K562 (cell line): ENCODE measurements at regions not wholly inside any gene's neighbourhood (a gene's known extent, or its start where the extent isn't known, plus 50 kb on each side); places are given as distances from the start of the nearest gene placed in this dataset.

Source experiments
- ATAC-seq: fragments of 200-7000 bp; cut with Tn5 transposase; 3 replicates; pipeline ENCODE4 v1.9.1; 2020; ENCODE audit warnings: moderate library complexity
- BruUV-seq: library from RNA; stranded (reverse); fragments of 400-500 nt; replicated peaks from 2 replicates; lab custom pipeline; 2021; lab: Mats Ljungman, UMichigan
- CTCF ChIA-PET: fragments of 300-600 bp; formaldehyde crosslinking; extraction: SDS; loops from one replicate; lab custom pipeline; 2021; ENCODE audit warnings: low intra/inter-chr PET ratio; lab: Yijun Ruan, JAX
- POLR2A ChIA-PET: fragments of 300-600, 350-650 bp; sonication (Branson Sonifier 250); formaldehyde crosslinking; extraction: SDS; loops from one replicate; lab custom pipeline; 2021; ENCODE audit warnings: antibody characterized with exemption, inconsistent platforms; lab: Yijun Ruan, JAX
- DNase-seq, 4 experiments: peaks; one replicate each; pipeline versions ENCODE4 v3.0.0 to v3.0.0-alpha.2; 2011 to 2018; ENCODE audit warnings: low spot score in 3 of 4, mixed read lengths in 3 of 4; ENCODE audit errors: extremely low read depth in 1 of 4
- FAIRE-seq: peaks from 2 replicates; lab custom pipeline; 2011; peaks lifted over from hg19 to GRCh38; lab: Jason Lieb, UNC
- H2AFZ ChIP-seq: 2 replicates; pipeline ENCODE4 v1.6.0; 2011; ENCODE audit warnings: low read depth, low read length, control low read depth, inconsistent platforms
- H3K27ac ChIP-seq: fragments of 200-600 bp; 3 replicates; pipeline ENCODE4 v1.8.0; 2011; ENCODE audit warnings: low read depth, mild to moderate bottlenecking, control low read depth, inconsistent platforms, low read length, moderate library complexity, mixed read lengths; ENCODE audit errors: extremely low read depth
- H3K27me3 ChIP-seq, 2 experiments: fragments of 300-600 bp in 1 of 2; 2 replicates in 1 of 2; 3 replicates in 1 of 2; pipeline versions ENCODE4 v1.6.0 to v1.8.0; 2011; ENCODE audit warnings: inconsistent platforms in 2 of 2, low read length in 2 of 2, mild to moderate bottlenecking in 1 of 2, mixed read lengths in 1 of 2, moderate library complexity in 1 of 2; ENCODE audit not compliant: control insufficient read depth in 2 of 2, insufficient read depth in 2 of 2
- H3K36me3 ChIP-seq: fragments of 300-600 bp; 3 replicates; pipeline ENCODE4 v1.8.0; 2011; ENCODE audit warnings: mild to moderate bottlenecking, low read length, inconsistent platforms; ENCODE audit not compliant: control insufficient read depth, insufficient read depth
- H3K4me1 ChIP-seq, 2 experiments: fragments of 200-600 bp in 1 of 2; replicated peaks in 1 of 2; 2 replicates in 1 of 2; 3 replicates in 1 of 2; pipeline versions ENCODE4 v1.5.1 to v1.8.0; 2011; ENCODE audit warnings: inconsistent platforms in 2 of 2, low read length in 2 of 2, mild to moderate bottlenecking in 1 of 2, mixed read lengths in 1 of 2, moderate library complexity in 1 of 2; ENCODE audit not compliant: control insufficient read depth in 2 of 2, insufficient read depth in 2 of 2
- H3K4me2 ChIP-seq: 2 replicates; pipeline ENCODE4 v1.6.1; 2011; ENCODE audit warnings: low read length, control low read depth, inconsistent platforms, mixed read lengths; ENCODE audit not compliant: insufficient read depth
- H3K4me3 ChIP-seq: fragments of 200-600 bp; sonication (generic), shearing (Covaris generic); 2 replicates; pipeline ENCODE4 v1.5.1; 2016; ENCODE audit warnings: control low read depth, inconsistent platforms
- H3K79me2 ChIP-seq: fragments of 200-600 bp; 3 replicates; pipeline ENCODE4 v1.8.0; 2011; ENCODE audit warnings: low read length, inconsistent platforms; ENCODE audit not compliant: control insufficient read depth, insufficient read depth
- H3K9ac ChIP-seq, 2 experiments: 2 replicates each; pipeline versions ENCODE4 v1.6.0 to v1.6.1; 2011; ENCODE audit warnings: low read depth in 2 of 2, low read length in 2 of 2, control low read depth in 1 of 2, inconsistent platforms in 1 of 2, mild to moderate bottlenecking in 1 of 2, mixed read lengths in 1 of 2; ENCODE audit not compliant: insufficient read depth in 1 of 2
- H3K9me1 ChIP-seq: one replicate; pipeline ENCODE4 v1.6.0; 2011; ENCODE audit warnings: inconsistent platforms, mild to moderate bottlenecking, low read length, moderate library complexity; ENCODE audit not compliant: control insufficient read depth, insufficient read depth
- H3K9me3 ChIP-seq: replicated peaks from 2 replicates; pipeline ENCODE4 v1.5.1; 2011; ENCODE audit warnings: low read depth, low read length, inconsistent platforms; ENCODE audit not compliant: control insufficient read depth, insufficient read depth
- H4K20me1 ChIP-seq: replicated peaks from 2 replicates; pipeline ENCODE4 v1.6.1; 2011; ENCODE audit warnings: low read length, inconsistent platforms, mixed read lengths; ENCODE audit not compliant: control insufficient read depth, insufficient read depth
- KLF13 ChIP-seq: fragments of 450-650 bp; IDR thresholded peaks from 2 replicates; pipeline ENCODE4 v1.6.1; 2016; ENCODE audit warnings: missing genetic modification characterization, low read depth, mild to moderate bottlenecking, missing compliant biosample characterization, moderate library complexity, borderline replicate concordance
- MAFK ChIP-seq: IDR thresholded peaks from 2 replicates; pipeline ENCODE4 v1.6.1; 2011; ENCODE audit warnings: low read length, improper control_type of control experiment
- SMAD2 ChIP-seq: fragments of 150-350 bp; IDR thresholded peaks from 2 replicates; pipeline ENCODE4 v1.6.1; 2014; ENCODE audit warnings: low read depth, mild to moderate bottlenecking, low read length
- ZBTB7A ChIP-seq: IDR thresholded peaks from 2 replicates; pipeline ENCODE4 v1.6.1; 2011; ENCODE audit warnings: low read depth, mild to moderate bottlenecking, low read length, moderate library complexity, borderline replicate concordance; ENCODE audit not compliant: control insufficient read depth
- ZNF24 ChIP-seq: fragments of 450-650 bp; IDR thresholded peaks from 2 replicates; pipeline ENCODE4 v1.6.1; 2016
- WGBS: fragments of 100-300 bp; shearing (Covaris generic); methylation state at CpG from one replicate; pipeline ENCODE4 v1.1.6; 2016; ENCODE audit warnings: low coverage, mixed read lengths; ENCODE audit not compliant: insufficient coverage; ENCODE audit errors: missing lambda C conversion rate; 5-methylcytosine and 5-hydroxymethylcytosine counted together
- in situ Hi-C: fragments of 300-500 bp; cut with MboI; formaldehyde crosslinking; loops from 4 replicates; pipeline ENCODE4 v1.15.0; 2018; ENCODE audit warnings: inconsistent platforms, mixed read lengths
- intact Hi-C: fragments of 100-400 bp; cut with micrococcal nuclease; formaldehyde crosslinking; loops from 2 replicates; pipeline ENCODE4 v1.14.2; 2022
- TF ChIP-seq, protein P1 (sequence below): IDR thresholded peaks from 2 replicates; pipeline ENCODE4 v1.6.1; 2011; ENCODE audit not compliant: insufficient read length; ENCODE audit errors: extremely low read depth
- TF ChIP-seq, protein P2 (sequence below): sonication (generic); formaldehyde crosslinking; IDR thresholded peaks from 2 replicates; pipeline ENCODE4 v1.8.0; 2022; ENCODE audit warnings: missing genetic modification reagents, mild to moderate bottlenecking, borderline replicate concordance
- TF ChIP-seq, protein P3 (sequence below), 2 experiments: fragments of 450-650 bp; IDR thresholded peaks; 2 replicates each; pipeline ENCODE4 v1.6.1; 2018; ENCODE audit warnings: mild to moderate bottlenecking in 2 of 2, low read depth in 1 of 2; ENCODE audit not compliant: partially characterized antibody in 2 of 2

DNA sequence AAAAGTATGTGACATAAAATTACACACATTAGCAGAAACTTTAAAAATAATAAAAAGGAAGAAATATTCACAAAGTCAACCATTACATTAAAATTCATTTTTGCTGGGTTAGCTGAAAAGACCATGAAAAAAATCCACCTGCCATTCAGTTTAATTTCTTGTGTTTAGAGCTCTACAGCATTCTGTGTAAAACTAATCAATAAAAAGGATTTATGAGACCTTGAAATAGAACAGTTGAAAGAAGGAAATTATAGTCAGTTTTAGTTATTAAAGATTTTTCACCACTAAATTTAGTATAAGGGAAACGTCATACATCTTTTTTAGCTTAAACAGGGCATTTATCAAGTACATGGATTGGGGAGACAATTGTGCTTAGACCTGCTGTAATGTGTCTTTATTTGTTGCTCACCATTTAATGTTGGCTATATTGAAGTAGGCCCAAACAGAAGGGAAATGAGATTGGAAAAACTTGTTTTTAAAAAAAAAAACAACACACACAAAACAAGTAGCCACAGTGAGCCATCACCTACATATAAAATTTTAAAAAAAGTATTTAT lies 438.7 kb upstream of the POU3F2 start:
- WGBS, result 0% methylated on average over 1 of the region's 1 CpG
- DNase-seq, result no peak
- Histone ChIP-seq H3K4me3 (no peak overlapping the region), H3K27me3 (no peaks in the 10 kb centered on the region), H3K4me1 (no peaks in the 10 kb centered on the region), H3K79me2 (no peaks in the 10 kb centered on the region), H3K9me3 (no peaks in the 10 kb centered on the region), H2AFZ (no peak overlapping the region), H4K20me1 (no peaks in the 10 kb centered on the region), H3K27ac (no peak overlapping the region), H3K4me2 (no peak overlapping the region), H3K9ac (no peak overlapping the region), H3K36me3 (no peaks in the 10 kb centered on the region), H3K9me1 (no peaks in the 10 kb centered on the region)
- ChIA-PET CTCF (no interaction called here), POLR2A (no interaction called here)
- intact Hi-C loops, result no loop called here
- no peak for FAIRE-seq
- no peak for ATAC-seq
- in situ Hi-C loops, result no loop called here
- no TSS peak for BruUV-seq
- TF ChIP-seq ZNF24, result no peak
- TF ChIP-seq ZBTB7A, result no peak
- TF ChIP-seq, protein P1, sequence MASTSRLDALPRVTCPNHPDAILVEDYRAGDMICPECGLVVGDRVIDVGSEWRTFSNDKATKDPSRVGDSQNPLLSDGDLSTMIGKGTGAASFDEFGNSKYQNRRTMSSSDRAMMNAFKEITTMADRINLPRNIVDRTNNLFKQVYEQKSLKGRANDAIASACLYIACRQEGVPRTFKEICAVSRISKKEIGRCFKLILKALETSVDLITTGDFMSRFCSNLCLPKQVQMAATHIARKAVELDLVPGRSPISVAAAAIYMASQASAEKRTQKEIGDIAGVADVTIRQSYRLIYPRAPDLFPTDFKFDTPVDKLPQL, result no peak
- TF ChIP-seq, protein P2, sequence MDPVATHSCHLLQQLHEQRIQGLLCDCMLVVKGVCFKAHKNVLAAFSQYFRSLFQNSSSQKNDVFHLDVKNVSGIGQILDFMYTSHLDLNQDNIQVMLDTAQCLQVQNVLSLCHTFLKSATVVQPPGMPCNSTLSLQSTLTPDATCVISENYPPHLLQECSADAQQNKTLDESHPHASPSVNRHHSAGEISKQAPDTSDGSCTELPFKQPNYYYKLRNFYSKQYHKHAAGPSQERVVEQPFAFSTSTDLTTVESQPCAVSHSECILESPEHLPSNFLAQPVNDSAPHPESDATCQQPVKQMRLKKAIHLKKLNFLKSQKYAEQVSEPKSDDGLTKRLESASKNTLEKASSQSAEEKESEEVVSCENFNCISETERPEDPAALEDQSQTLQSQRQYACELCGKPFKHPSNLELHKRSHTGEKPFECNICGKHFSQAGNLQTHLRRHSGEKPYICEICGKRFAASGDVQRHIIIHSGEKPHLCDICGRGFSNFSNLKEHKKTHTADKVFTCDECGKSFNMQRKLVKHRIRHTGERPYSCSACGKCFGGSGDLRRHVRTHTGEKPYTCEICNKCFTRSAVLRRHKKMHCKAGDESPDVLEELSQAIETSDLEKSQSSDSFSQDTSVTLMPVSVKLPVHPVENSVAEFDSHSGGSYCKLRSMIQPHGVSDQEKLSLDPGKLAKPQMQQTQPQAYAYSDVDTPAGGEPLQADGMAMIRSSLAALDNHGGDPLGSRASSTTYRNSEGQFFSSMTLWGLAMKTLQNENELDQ, result no peak
- TF ChIP-seq, protein P3, sequence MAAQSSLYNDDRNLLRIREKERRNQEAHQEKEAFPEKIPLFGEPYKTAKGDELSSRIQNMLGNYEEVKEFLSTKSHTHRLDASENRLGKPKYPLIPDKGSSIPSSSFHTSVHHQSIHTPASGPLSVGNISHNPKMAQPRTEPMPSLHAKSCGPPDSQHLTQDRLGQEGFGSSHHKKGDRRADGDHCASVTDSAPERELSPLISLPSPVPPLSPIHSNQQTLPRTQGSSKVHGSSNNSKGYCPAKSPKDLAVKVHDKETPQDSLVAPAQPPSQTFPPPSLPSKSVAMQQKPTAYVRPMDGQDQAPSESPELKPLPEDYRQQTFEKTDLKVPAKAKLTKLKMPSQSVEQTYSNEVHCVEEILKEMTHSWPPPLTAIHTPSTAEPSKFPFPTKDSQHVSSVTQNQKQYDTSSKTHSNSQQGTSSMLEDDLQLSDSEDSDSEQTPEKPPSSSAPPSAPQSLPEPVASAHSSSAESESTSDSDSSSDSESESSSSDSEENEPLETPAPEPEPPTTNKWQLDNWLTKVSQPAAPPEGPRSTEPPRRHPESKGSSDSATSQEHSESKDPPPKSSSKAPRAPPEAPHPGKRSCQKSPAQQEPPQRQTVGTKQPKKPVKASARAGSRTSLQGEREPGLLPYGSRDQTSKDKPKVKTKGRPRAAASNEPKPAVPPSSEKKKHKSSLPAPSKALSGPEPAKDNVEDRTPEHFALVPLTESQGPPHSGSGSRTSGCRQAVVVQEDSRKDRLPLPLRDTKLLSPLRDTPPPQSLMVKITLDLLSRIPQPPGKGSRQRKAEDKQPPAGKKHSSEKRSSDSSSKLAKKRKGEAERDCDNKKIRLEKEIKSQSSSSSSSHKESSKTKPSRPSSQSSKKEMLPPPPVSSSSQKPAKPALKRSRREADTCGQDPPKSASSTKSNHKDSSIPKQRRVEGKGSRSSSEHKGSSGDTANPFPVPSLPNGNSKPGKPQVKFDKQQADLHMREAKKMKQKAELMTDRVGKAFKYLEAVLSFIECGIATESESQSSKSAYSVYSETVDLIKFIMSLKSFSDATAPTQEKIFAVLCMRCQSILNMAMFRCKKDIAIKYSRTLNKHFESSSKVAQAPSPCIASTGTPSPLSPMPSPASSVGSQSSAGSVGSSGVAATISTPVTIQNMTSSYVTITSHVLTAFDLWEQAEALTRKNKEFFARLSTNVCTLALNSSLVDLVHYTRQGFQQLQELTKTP (IDR thresholded peaks at IDR 0.05; ENCODE audit: low read depth in 1 of 2, partially characterized antibody in 2 of 2), result no peak
- no peak for TF ChIP-seq KLF13
- TF ChIP-seq MAFK, result no peak
- TF ChIP-seq SMAD2, result no peak
